ENCODE measurements at regions not wholly inside any gene's neighbourhood (a gene's known extent, or its start where the extent isn't known, plus 50 kb on each side); places are given as distances from the start of the nearest gene placed in this dataset.

DNA sequence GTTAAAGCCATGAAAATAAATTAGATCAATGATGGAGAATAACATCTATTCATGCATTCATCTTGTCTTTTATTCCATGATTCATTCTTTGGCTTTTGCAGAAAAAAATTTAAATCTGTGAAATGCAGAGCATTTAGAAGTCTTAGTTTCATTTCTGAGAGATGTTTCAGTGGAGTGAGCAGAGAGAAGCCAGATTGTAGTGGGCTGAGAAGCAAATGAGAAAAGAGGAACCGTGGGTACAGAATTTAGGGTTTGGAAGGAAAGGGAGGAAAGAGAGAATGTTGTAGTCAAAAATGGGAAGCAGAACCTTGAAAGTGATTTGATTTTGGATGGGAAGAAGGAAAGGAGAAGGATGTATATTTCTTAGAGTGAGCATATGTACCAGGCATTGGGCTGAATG is 260.3 kb upstream of the MAN1A1 start:
- DNase-seq (ENCODE audit: low read depth in 3 of 3): no peak

DNA sequence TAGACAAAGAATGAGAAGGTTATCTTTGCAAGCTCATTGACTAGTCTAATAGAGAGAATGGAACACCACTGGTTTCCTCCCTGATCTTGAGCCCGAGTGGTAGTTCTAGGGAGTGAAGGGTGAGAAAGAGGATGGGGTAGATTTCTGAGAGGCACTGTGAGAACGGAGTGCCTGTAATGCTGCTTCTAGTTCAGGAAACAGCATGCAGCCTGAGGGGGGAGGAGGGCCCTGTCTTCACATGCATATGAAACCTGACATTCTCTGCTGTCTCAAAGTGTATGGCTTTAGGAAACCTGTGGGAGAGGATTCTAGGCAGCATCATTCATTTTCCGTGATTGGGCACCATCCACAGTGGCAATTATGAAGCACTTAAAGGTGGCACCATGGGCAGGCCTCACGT is 259.4 kb upstream of the MAN1A1 start:
- DNase-seq (ENCODE audit: low read depth in 3 of 3): no peak

DNA sequence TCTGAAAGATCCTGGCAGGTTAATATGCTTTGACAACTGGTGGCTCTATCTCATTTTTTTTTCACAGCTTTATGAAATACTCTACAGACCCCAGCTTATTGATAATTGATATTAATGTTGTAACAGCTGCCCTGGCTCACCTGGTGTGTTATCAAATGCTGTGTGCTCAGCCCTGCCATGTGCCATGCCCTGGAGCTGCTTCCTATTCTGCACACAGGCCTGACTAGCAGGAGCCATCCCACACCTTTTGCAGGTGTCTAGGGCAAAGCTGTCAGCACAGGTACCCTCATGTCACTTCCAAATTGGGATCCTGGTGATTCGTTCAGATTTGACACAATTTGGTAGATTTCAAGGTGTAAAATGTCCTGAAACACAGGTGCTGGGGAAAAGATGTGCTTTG is 254.6 kb upstream of the MAN1A1 start:
- DNase-seq (ENCODE audit: low read depth in 3 of 3): no peak

DNA sequence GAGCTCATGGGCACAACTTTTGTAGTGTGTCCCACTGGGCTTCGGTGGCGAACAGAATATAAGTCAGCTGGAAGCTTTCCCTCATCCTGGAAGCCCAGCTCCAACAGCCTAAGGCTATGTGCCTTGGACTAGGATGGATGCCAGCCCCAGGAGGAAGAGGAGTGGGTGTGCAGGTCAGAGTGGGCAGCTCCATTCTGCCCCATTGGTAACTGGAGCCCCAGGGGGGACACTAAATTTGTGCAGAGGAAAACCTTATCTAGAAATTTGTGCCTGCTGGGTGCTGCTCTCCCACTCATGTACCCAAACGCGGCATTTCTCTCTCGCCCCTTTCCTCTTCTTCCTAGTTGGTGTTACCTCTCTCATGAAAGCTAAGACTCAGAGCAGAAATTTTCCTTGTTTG is 253.9 kb upstream of the MAN1A1 start:
- DNase-seq (ENCODE audit: low read depth in 3 of 3): no peak

DNA sequence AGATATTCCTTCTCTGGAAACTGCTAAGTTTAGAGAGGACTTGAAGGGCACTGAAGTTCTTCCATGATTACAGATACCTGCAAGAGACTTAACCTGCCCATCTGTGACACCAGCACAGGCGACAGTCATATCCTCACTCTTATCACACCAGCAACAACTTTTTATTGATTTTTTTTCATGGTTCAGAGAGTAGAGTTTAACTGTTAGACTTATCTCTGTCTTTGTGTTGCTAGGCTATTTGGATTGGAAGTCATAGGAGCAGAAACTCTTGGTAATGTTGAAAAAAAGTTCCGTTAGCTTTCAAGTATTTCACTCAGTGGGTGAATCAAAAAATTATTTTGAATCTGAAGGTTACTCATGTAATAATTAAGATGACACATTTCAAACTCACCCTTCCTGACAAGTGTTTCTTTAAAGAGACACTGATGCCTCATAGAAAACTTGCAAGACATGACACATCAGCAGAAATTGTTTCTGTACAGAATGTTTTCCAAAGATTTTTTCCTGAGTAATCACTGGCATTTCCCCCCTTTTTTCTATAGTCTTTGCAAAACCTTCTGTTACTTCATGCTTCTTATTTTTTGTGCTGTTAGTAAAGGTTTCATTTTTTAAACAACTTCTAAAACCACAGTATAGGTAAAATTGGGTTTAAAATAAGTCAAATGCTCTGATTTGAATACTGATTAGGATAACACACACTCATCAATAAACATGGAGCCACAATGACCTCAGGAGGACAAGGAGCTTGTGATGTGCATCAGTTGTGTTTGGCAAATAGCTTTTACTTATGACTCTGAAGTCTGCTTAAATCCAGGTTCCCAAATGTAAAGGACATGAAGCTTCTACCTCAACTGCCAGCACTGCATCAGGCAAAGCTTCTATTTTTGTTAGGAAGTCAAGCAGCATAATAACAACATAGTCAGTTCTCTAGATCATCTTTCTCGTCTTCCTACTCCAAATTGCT is 252.9 kb upstream of the MAN1A1 start:
- no peak for DNase-seq (ENCODE audit: low read depth in 3 of 3)

DNA sequence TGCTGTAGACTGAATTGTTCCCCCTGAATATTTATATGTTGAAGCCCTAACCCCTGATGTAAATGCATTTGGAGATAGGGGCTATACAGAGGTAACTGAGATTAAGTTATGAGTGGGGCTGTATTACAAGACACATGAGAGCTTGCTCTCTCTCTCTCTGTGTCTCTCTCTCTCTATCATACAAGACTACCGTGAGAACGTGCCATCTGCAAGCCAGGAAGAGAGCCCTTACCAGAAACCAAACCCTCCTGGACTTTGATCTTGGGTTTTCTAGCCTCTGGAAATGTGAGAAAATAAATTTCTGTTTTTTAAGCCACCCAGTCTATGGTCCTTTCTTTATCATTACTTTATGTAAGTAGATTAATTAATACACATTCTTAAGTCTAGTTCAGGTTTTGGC is 249.3 kb upstream of the MAN1A1 start:
- DNase-seq (ENCODE audit: low read depth in 3 of 3): no peak

DNA sequence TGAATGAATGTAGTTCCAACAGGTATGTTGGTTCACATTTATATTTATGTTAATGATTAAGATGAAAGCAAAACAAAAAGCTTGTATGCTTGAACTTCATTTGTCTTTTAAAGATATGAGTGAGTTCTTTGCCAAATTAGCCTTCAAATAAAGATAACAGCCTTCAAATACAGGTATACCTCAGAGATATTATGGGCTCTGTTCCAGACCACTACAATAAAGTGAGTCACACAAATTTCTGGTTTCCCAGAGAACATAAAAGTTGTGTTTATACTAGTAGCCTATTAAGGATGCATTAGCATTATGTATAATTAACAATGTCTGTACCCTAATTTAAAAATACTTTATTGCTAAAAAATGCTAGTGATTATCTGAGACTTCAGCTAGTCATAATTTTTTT is 245.3 kb upstream of the MAN1A1 start:
- DNase-seq (ENCODE audit: low read depth in 3 of 3): no peak

DNA sequence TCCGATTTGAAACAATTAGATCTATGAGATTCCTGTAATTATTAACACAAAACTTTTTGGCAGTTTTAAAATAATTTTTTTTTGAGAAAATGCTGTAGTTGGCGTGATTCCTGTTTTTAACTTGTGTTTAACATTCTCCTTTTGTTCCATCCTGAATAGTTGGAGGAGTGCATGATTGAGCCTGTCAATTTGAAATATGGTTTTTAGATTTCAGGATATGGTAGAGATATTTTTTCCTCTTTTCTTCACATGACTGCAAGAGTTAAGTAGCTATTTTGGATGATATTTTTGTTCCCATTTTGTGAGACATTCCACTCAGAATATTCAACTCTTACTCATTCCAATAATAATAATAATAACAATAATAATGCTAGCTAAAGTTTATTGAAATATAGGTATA is 241.7 kb upstream of the MAN1A1 start:
- no peak for DNase-seq (ENCODE audit: low read depth in 3 of 3)

DNA sequence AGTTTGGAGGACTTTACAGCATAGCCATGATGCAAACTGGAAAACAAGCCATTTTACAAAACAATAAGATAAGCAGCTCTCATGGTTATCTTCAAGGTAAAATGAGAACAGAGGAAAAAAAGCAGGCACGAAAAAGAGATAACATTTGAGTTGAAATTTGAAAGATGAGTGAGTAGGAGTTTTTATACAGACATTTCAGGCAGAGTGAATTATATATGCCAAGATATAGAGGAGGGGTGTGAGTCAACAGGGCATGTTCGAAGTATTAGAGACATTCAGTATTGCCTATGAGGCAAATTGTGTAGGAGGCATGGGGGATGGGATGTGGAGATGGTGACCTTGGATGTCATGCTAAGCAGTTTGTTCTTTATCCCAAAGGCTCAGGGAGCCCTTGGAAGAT is 240.5 kb upstream of the MAN1A1 start:
- DNase-seq (ENCODE audit: low read depth in 3 of 3): no peak

DNA sequence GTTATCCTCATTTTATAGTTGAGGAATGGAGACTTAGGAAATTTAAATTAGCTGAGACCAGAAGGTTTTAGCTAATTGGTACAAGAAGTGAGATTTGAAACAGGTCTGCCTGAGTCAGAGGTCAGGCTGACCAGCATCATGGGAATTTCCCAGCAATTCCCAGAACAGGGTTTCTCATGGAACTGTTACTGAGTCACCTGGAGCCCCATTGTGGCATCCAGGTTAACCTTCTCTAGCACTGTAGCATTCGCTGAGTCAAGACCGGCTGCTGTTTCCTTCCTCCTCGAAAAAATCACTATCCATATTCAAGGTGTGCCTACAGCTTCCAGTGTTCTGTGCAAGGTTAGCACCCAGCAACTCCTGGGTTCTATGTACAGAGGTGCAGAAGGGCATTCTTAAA is 238.0 kb upstream of the MAN1A1 start:
- DNase-seq (ENCODE audit: low read depth in 3 of 3): no peak

DNA sequence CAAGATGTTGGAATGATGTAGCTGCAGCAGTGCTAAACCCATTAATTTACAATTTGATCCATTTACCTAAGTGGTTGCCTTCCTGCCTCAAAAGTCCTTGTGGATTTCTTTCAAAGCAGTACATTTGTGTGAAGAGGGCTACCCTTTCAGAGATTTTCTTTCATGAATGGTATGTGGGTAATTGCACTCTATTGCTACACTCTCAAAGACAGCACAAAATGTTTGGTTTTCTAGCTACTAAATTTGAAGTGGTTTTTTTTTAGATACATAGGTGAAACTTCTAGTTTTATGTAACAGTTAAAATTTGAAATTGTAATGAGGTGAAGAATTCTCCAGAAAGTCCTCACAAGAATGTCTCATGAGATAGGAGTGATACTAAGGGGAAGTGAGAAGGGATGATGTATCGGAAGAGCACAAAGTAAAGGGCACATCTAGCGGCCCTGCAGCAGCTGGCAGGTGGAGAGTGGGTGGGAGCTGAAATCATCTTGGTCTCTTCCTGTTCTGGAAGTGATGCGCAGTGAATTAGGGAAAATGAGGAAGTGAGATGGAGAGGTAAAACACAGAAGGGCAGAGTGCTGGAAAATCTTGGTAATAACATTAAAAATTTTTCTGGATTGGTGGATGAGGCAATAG is 236.8 kb upstream of the MAN1A1 start:
- DNase-seq (ENCODE audit: low read depth in 3 of 3): no peak

DNA sequence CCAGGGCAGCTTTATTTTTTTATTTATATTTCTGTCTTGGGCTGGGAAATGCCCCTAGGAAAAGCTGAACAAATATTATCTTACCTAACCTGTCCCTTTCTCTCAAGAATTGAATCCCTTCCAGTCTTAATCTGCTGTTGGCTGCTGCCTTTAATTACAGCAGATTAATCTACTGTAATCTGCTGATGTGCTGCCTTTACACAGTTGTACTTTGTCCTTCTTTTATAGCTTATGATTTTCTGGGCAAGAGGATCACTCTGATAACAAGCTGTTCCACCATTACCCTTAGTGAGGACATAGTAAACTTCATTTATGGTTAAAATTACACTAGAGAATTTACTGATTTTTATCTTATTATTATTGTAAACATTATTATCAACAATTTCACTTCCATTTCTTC is 234.5 kb upstream of the MAN1A1 start:
- DNase-seq (ENCODE audit: low read depth in 3 of 3): no peak

DNA sequence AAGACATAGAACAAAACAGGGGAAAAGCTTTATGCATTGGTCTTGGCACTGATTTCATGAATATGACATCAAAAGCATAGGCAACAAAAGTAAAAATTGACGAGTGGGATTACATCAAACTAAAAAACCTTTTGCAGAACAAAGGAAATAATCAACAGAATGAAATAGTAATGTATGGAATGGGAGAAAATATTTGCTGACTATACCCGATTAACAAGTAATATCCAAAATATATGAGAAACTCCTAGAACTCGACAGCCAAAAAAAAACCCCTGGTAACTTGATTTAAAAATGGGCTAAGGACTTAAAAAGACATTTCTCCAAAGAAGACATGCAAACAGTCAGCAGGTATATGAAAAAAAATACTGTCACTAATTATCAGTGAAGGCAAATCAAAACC is 231.7 kb upstream of the MAN1A1 start:
- DNase-seq (ENCODE audit: low read depth in 3 of 3): no peak

DNA sequence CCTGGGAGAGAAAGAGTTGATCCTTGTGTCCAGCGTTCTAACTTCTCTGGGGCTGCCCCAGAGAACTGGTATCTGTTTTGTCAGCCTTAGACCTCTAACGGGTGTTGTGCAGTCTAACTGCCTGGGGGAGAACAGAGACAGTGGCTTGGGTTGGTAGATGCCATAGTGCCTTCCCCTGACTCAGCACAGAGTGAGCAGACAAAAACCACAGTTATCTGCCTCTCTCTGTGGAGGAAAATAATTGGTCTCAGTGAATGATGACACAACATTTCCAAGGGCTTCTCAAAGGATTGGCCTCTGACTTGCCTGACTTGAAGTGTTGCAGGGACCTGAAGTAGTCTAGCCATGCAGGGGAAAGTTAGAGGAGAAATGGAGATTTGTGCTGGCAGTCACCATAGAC is 226.2 kb upstream of the MAN1A1 start:
- no peak for DNase-seq (ENCODE audit: low read depth in 3 of 3)

DNA sequence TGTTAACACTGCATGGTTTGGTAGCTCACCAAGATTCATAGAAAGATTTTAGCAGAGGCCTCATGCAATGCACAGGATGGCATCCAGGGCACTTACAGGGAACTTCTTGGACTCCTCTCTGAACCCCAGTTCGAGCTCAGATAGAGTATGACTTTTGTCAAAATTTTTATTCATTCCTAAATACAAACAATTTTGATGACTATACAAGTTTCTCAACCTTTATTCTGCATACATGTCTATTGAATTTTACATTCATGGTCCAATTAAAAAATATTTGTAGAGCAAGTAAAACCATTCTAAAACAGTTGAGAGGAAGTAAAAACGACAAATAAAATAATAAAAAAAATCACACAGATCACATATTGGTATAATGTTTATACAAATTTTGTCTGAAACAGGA is 219.0 kb upstream of the MAN1A1 start:
- DNase-seq (ENCODE audit: low read depth in 3 of 3): no peak

DNA sequence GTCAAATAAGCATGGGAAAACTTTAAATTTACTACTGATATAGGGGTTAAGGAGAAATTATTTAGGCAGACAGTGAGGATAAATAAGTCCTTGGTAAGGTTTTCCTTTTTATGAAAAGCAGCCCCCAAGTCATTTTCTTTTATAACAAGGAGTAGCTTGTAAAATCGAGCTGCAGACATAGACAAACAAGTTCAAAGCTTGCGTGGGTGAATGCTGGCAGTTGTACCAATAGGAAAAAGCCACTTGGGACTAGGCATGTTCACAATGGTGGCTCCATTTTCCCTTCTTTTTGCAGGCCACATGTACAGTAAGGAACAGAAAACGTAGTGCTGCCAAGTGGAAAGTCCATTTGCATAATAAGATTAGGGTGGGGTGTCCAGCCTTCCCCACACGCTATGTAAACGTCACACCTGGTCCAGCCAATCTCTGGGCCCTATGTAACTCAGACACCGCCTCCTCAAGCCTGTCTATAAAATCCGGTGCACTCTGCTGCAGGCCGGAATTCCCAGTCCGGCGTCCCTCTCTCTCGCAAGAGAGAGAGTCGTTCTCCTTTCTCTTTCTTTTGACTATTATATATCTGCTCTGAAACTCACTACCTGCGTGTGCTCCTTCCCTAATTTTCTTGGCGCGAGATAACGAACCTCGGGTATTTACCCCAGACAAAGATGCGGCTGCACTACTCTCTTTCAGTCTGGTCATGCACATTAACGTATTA is 217.1 kb upstream of the MAN1A1 start:
- no peak for DNase-seq (ENCODE audit: low read depth in 3 of 3)

DNA sequence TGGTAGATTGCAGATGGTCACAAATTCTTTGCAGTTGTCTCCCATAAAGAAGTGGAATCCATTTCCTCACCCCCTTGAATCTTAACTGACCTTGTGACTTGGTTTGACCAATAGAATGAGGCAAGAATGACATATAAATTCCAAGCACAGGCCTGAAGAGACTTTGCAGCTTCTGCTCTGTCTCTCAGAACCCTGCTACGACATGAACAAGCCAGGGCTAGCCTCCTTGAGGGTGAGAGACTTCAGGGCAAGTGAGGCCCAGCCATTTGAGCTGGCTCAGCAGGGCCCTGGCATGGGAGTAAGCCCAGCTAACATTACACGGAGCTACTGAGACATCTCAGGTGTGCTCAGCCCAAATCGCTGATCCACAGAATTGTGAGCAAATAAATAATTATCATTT is 216.3 kb upstream of the MAN1A1 start:
- DNase-seq (ENCODE audit: low read depth in 3 of 3): no peak

DNA sequence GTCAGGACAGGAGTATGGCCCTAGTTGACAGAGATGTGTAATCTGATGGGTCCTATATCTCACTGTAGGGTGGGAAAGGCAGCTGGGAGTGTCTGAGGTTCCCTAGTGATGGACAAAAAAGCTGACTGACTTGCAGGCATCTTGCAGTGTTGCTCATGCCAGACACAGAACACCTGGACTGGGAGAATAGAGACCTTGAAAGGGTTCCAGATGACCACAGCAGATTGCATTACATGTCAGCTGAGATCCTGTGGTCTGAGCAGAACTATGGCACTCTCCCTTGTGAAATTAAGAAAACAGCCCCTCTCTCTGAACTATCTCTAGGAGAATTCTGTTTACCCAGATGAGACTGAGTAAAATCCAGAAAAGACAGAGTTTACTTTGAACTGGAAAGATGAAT is 212.6 kb upstream of the MAN1A1 start:
- DNase-seq (ENCODE audit: low read depth in 3 of 3): no peak

DNA sequence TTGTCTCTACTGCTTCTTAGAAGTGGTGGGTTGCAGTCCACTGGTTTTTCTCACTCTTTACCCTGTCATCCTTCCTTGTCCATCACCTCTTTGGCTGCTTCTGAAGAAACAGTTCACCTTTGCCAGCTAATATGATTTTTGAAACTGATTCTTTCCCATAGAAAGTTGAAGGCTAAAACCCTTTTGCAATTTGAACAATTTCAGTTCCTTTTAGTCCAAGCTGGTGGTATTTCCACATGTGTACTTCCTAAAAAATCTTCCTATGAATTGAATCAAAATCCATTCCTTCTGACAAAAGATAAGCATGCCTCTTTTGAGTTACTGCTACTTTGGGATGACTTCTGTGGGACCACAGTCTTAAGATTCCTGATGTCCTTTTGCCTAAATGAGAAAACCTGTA is 210.0 kb upstream of the MAN1A1 start:
- DNase-seq (ENCODE audit: low read depth in 3 of 3): no peak

DNA sequence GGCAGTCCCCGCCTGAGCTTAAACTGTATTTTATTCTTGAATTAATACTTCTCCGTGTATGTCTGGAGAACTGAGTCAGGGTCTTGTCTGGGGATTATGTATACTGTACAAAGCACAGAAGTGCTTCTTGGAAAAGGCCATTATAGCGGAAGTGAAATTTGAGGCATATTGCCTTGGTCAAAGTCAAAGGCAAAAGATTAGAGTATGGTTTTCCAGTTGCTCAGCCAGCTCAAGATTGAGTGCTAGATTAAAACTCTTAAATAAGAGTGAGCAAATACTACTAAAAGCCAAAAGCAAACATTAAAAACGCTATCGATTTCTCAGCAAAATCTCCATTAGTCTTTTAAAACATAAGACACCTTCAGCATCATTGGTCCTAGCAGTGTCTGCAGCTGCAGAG is 207.7 kb upstream of the MAN1A1 start:
- DNase-seq (ENCODE audit: low read depth in 3 of 3): no peak

DNA sequence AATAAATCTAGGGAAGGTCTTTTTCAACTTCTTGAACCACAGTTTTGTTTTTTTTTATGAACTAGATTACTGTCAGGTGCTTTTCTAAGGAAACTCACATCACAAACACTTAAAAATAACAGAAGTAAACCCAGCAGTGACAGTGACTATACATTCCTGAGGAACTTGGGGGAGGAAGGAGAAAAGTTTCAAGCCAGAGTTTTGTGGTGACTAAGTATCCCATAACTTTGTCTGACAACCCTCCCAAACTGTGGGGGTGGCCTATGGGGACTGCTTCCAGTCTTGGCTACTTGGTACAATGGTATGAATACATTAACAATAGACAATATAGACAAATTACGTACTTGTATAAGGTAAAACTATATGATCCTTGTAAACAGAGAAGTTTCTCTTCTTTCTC is 202.5 kb upstream of the MAN1A1 start:
- DNase-seq (ENCODE audit: low read depth in 3 of 3): no peak

DNA sequence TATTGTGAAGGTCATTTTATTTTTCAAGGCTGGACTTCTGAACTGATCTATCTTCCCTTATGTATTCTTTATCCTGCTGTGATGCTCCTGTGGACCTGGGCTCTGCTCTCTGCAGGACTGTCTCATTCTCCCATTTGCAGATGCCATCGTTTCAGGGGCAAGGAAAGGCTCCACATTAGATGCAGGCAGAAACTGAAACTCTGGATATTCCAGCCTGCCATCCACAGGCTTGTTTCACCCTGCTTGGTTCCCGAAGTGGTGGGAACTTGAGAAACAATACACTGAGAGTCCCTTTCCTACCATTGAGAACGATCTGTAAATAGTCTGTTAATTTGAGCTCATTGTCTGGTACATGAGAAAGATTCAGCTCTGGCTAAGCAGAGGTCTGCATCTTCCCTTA is 197.5 kb upstream of the MAN1A1 start:
- DNase-seq (ENCODE audit: low read depth in 3 of 3): no peak

DNA sequence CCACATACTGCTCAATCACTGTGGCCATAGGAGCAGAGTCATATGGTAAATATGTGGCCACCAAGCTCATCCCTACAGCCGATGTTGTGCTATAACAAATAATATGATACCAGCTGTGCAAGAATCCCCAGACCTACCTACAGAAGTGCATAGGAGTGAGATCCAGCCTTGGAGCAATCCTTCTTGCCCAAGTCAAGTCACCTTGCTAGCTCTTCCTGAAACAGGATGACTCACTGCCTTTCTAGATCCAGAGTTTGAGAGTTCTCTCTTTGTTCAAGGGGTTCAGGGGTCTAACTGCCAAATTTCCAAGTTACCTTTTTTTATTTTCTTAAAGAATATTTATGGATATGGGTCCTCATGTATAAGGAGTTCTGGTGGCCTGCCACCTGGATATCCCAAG is 195.7 kb upstream of the MAN1A1 start:
- DNase-seq (ENCODE audit: low read depth in 3 of 3): no peak

All from stimulated activated CD4-positive, alpha-beta T cell treated with anti-CD3 and anti-CD28 coated beads, TNF-alpha, amount 100 ng/mL, for 48 hours (primary cell).